ENCODE measurements at regions not wholly inside any gene's neighbourhood (a gene's known extent, or its start where the extent isn't known, plus 50 kb on each side); places are given as distances from the start of the nearest gene placed in this dataset.

DNA sequence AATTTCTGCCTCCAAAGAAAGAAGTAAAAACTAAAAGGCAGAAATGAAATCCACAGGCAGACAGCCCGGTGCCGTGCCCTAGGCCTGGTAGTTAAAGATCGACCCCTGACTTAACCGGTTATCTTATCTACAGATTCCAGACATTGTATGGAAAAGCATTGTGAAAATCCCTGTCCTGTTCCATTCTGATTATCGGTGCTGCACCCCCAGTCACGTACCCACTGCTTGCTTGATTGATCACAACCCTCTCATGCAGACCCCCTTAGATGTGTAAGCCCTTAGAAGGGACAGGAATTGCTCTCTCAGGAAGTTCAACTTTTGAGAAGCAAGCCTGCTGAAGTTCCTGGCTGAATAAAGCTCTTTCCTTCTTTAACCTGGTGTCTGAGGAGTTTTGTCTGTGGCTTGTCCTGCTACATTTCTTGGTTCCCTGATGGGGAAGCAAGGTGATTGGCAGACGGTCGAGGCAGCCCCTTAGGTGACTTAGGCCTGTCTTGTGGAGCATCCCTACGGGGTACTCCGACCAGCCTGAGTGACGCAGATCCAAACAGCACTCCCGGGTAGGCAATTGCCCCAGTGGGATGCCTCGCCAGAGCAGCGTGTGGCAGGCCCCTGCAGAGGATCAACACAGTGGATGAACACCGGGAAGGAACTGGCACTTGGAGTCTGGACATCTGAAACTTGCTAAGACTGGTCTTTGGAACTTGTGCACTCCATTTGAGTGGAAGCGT lies 111.2 kb upstream of the PPM1J start:
- TF ChIP-seq, protein P1, sequence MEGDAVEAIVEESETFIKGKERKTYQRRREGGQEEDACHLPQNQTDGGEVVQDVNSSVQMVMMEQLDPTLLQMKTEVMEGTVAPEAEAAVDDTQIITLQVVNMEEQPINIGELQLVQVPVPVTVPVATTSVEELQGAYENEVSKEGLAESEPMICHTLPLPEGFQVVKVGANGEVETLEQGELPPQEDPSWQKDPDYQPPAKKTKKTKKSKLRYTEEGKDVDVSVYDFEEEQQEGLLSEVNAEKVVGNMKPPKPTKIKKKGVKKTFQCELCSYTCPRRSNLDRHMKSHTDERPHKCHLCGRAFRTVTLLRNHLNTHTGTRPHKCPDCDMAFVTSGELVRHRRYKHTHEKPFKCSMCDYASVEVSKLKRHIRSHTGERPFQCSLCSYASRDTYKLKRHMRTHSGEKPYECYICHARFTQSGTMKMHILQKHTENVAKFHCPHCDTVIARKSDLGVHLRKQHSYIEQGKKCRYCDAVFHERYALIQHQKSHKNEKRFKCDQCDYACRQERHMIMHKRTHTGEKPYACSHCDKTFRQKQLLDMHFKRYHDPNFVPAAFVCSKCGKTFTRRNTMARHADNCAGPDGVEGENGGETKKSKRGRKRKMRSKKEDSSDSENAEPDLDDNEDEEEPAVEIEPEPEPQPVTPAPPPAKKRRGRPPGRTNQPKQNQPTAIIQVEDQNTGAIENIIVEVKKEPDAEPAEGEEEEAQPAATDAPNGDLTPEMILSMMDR (IDR thresholded peaks at IDR 0.05) = no peak
- TF ChIP-seq POLR2A (IDR thresholded peaks at IDR 0.05) = no peak

All from thyroid gland (tissue), 4 donors.